SK-N-SH treated with all-trans-retinoic acid at 6 μM for 48 hours (cell line): ENCODE measurements at regions not wholly inside any gene's neighbourhood (a gene's known extent, or its start where the extent isn't known, plus 50 kb on each side); places are given as distances from the start of the nearest gene placed in this dataset.

Experiments
- ATAC-seq: fragments of 200-7000 bp; cut with Tn5 transposase; 3 replicates; pipeline ENCODE4 v1.9.1; 2020; ENCODE audit warnings: mild to moderate bottlenecking, moderate library complexity
- BACH2 ChIP-seq: fragments of 250-450 bp; sonication (Bioruptor Pico); IDR thresholded peaks from 2 replicates; pipeline ENCODE4 v1.9.0; 2021; ENCODE audit warnings: mild to moderate bottlenecking, borderline replicate concordance
- ESRRG ChIP-seq: fragments of 250-450 bp; sonication (Bioruptor Pico); IDR thresholded peaks from 2 replicates; pipeline ENCODE4 v1.6.1; 2021; ENCODE audit warnings: mild to moderate bottlenecking
- GLIS3 ChIP-seq: fragments of 250-450 bp; sonication (Bioruptor Pico); IDR thresholded peaks from 2 replicates; pipeline ENCODE4 v1.5.0; 2020; ENCODE audit warnings: mild to moderate bottlenecking, moderate library complexity
- ISL1 ChIP-seq: fragments of 250-450 bp; sonication (Bioruptor Pico); IDR thresholded peaks from 2 replicates; pipeline ENCODE4 v2.1.2; 2022; ENCODE audit warnings: mild to moderate bottlenecking, moderate library complexity
- OSR1 ChIP-seq: fragments of 250-450 bp; sonication (Bioruptor Pico); IDR thresholded peaks from 2 replicates; pipeline ENCODE4 v1.8.0; 2022; ENCODE audit warnings: moderate library complexity, mild to moderate bottlenecking, inconsistent platforms
- PPARA ChIP-seq: fragments of 250-450 bp; sonication (Bioruptor Pico); IDR thresholded peaks from 2 replicates; pipeline ENCODE4 v1.5.0; 2020; ENCODE audit warnings: mild to moderate bottlenecking, borderline replicate concordance
- RARB ChIP-seq: fragments of 250-450 bp; sonication (Bioruptor Pico); IDR thresholded peaks from 2 replicates; pipeline ENCODE4 v1.8.0; 2021; ENCODE audit warnings: mild to moderate bottlenecking, moderate library complexity
- SNAI2 ChIP-seq: fragments of 250-450 bp; sonication (Bioruptor Pico); IDR thresholded peaks from 2 replicates; pipeline ENCODE4 v1.5.0; 2020; ENCODE audit warnings: mild to moderate bottlenecking, moderate library complexity
- TCF4 ChIP-seq: fragments of 250-450 bp; sonication (Bioruptor Pico); IDR thresholded peaks from 2 replicates; pipeline ENCODE4 v1.8.0; 2021; ENCODE audit warnings: mild to moderate bottlenecking, moderate library complexity, borderline replicate concordance
- TOX ChIP-seq: fragments of 250-450 bp; sonication (Bioruptor Pico); IDR thresholded peaks from 2 replicates; pipeline ENCODE4 v1.8.0; 2021; ENCODE audit warnings: mild to moderate bottlenecking, moderate library complexity, borderline replicate concordance
- ZFP30 ChIP-seq: fragments of 450-650 bp; formaldehyde crosslinking; IDR thresholded peaks from 2 replicates; pipeline ENCODE4 v1.5.0; 2022; ENCODE audit warnings: mild to moderate bottlenecking, moderate library complexity
- ZNF565 ChIP-seq: fragments of 450-650 bp; formaldehyde crosslinking; conservative IDR thresholded peaks from 2 replicates; pipeline ENCODE4 v1.5.0; 2020; ENCODE audit warnings: low read depth, mild to moderate bottlenecking, moderate library complexity
- ZNF70 ChIP-seq: fragments of 450-650 bp; formaldehyde crosslinking; IDR thresholded peaks from 2 replicates; pipeline ENCODE4 v1.5.0; 2020; ENCODE audit warnings: mild to moderate bottlenecking, moderate library complexity
- ZNF8 ChIP-seq: fragments of 450-650 bp; formaldehyde crosslinking; IDR thresholded peaks from 2 replicates; pipeline ENCODE4 v1.5.0; 2020; ENCODE audit warnings: mild to moderate bottlenecking, moderate library complexity
- TF ChIP-seq, protein P1 (sequence below): fragments of 250-450 bp; sonication (Bioruptor Pico); IDR thresholded peaks from 2 replicates; pipeline ENCODE4 v1.5.1; 2020; ENCODE audit warnings: low read depth, mild to moderate bottlenecking, moderate library complexity
- TF ChIP-seq, protein P2 (sequence below): fragments of 250-450 bp; sonication (Bioruptor Pico); IDR thresholded peaks from 2 replicates; pipeline ENCODE4 v1.5.1; 2021; ENCODE audit warnings: mild to moderate bottlenecking, moderate library complexity
- TF ChIP-seq, protein P3 (sequence below): fragments of 250-450 bp; sonication (Bioruptor Pico); IDR thresholded peaks from 2 replicates; pipeline ENCODE4 v1.8.0; 2020; ENCODE audit warnings: mild to moderate bottlenecking, moderate library complexity, borderline replicate concordance
- TF ChIP-seq, protein P4 (sequence below): fragments of 250-450 bp; sonication (Bioruptor Pico); IDR thresholded peaks from 2 replicates; pipeline ENCODE4 v1.8.0; 2021; ENCODE audit warnings: low read depth, mild to moderate bottlenecking, moderate library complexity, borderline replicate concordance
- TF ChIP-seq, protein P5 (sequence below): fragments of 250-450 bp; sonication (Bioruptor Pico); IDR thresholded peaks from 2 replicates; pipeline ENCODE4 v1.5.0; 2020; ENCODE audit warnings: mild to moderate bottlenecking, moderate library complexity

DNA sequence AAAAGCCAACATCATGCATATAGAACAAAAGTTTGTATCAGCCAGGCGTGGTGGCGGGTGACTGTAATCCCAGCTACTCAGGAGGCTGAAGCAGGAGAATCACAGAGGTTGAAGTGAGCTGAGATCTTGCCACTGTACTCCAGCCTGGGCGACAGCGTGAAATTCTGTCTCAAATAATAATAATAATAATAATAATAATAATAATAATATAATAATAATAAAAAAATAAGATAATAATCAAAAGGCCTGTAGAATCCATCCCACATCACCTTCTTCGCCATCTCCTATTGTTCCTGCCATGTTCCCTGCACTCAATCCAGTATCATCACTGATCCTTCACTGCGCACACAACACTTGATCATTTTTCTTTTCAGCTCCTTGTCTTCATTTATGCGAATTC, 619.3 kb upstream of the ADARB2 start:
- TF ChIP-seq, protein P1, sequence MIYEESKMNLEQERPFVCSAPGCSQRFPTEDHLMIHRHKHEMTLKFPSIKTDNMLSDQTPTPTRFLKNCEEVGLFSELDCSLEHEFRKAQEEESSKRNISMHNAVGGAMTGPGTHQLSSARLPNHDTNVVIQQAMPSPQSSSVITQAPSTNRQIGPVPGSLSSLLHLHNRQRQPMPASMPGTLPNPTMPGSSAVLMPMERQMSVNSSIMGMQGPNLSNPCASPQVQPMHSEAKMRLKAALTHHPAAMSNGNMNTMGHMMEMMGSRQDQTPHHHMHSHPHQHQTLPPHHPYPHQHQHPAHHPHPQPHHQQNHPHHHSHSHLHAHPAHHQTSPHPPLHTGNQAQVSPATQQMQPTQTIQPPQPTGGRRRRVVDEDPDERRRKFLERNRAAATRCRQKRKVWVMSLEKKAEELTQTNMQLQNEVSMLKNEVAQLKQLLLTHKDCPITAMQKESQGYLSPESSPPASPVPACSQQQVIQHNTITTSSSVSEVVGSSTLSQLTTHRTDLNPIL (CRISPR knock-in tag), result no peak
- no peak for TF ChIP-seq ZNF70 (CRISPR knock-in tag)
- TF ChIP-seq ISL1 (CRISPR knock-in tag), result no peak
- no peak for TF ChIP-seq RARB (CRISPR knock-in tag)
- TF ChIP-seq, protein P2, sequence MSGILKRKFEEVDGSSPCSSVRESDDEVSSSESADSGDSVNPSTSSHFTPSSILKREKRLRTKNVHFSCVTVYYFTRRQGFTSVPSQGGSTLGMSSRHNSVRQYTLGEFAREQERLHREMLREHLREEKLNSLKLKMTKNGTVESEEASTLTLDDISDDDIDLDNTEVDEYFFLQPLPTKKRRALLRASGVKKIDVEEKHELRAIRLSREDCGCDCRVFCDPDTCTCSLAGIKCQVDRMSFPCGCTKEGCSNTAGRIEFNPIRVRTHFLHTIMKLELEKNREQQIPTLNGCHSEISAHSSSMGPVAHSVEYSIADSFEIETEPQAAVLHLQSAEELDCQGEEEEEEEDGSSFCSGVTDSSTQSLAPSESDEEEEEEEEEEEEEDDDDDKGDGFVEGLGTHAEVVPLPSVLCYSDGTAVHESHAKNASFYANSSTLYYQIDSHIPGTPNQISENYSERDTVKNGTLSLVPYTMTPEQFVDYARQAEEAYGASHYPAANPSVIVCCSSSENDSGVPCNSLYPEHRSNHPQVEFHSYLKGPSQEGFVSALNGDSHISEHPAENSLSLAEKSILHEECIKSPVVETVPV (CRISPR knock-in tag), result no peak
- no peak for TF ChIP-seq BACH2 (CRISPR knock-in tag)
- TF ChIP-seq ZNF565 (CRISPR knock-in tag), result no peak
- TF ChIP-seq ZFP30 (CRISPR knock-in tag), result no peak
- TF ChIP-seq TOX, result no peak
- TF ChIP-seq ESRRG (CRISPR knock-in tag), result no peak
- TF ChIP-seq, protein P3, sequence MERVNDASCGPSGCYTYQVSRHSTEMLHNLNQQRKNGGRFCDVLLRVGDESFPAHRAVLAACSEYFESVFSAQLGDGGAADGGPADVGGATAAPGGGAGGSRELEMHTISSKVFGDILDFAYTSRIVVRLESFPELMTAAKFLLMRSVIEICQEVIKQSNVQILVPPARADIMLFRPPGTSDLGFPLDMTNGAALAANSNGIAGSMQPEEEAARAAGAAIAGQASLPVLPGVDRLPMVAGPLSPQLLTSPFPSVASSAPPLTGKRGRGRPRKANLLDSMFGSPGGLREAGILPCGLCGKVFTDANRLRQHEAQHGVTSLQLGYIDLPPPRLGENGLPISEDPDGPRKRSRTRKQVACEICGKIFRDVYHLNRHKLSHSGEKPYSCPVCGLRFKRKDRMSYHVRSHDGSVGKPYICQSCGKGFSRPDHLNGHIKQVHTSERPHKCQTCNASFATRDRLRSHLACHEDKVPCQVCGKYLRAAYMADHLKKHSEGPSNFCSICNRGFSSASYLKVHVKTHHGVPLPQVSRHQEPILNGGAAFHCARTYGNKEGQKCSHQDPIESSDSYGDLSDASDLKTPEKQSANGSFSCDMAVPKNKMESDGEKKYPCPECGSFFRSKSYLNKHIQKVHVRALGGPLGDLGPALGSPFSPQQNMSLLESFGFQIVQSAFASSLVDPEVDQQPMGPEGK (CRISPR knock-in tag), result no peak
- TF ChIP-seq PPARA (CRISPR knock-in tag), result no peak
- TF ChIP-seq, all 23 proteins: peak for 0
- ATAC-seq, result no peak

DNA sequence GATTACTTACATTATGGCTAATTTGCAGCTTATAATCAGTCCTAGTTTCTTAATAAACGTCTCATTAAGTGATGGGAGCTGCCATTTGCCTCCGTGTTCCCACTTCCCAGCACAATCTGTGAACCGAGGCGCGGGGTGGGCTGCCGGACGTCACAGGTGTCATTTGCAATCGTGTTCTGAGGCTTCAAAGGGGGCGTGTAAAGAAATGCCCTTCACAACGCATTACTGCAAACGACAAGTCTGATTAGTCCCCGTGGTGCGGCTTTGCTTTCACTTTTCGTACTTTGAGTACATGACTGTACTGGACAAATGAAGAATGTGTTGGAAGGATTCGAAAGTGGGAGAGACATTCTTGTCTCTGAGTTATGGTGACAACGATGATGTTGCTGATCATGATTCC, 614.2 kb upstream of the ADARB2 start:
- ATAC-seq, result no peak
- no peak for TF ChIP-seq PPARA (CRISPR knock-in tag)
- TF ChIP-seq, protein P4, sequence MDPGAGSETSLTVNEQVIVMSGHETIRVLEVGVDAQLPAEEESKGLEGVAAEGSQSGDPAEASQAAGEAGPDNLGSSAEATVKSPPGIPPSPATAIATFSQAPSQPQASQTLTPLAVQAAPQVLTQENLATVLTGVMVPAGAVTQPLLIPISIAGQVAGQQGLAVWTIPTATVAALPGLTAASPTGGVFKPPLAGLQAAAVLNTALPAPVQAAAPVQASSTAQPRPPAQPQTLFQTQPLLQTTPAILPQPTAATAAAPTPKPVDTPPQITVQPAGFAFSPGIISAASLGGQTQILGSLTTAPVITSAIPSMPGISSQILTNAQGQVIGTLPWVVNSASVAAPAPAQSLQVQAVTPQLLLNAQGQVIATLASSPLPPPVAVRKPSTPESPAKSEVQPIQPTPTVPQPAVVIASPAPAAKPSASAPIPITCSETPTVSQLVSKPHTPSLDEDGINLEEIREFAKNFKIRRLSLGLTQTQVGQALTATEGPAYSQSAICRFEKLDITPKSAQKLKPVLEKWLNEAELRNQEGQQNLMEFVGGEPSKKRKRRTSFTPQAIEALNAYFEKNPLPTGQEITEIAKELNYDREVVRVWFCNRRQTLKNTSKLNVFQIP (CRISPR knock-in tag), result no peak
- TF ChIP-seq, protein P2 (CRISPR knock-in tag), result no peak
- TF ChIP-seq, protein P1 (CRISPR knock-in tag), result no peak
- no peak for TF ChIP-seq GLIS3 (CRISPR knock-in tag)
- TF ChIP-seq ZFP30 (CRISPR knock-in tag), result no peak
- no peak for TF ChIP-seq ZNF70 (CRISPR knock-in tag)
- no peak for TF ChIP-seq ZNF8 (CRISPR knock-in tag)
- TF ChIP-seq RARB (CRISPR knock-in tag), result no peak
- TF ChIP-seq SNAI2, result no peak
- TF ChIP-seq, protein P5, sequence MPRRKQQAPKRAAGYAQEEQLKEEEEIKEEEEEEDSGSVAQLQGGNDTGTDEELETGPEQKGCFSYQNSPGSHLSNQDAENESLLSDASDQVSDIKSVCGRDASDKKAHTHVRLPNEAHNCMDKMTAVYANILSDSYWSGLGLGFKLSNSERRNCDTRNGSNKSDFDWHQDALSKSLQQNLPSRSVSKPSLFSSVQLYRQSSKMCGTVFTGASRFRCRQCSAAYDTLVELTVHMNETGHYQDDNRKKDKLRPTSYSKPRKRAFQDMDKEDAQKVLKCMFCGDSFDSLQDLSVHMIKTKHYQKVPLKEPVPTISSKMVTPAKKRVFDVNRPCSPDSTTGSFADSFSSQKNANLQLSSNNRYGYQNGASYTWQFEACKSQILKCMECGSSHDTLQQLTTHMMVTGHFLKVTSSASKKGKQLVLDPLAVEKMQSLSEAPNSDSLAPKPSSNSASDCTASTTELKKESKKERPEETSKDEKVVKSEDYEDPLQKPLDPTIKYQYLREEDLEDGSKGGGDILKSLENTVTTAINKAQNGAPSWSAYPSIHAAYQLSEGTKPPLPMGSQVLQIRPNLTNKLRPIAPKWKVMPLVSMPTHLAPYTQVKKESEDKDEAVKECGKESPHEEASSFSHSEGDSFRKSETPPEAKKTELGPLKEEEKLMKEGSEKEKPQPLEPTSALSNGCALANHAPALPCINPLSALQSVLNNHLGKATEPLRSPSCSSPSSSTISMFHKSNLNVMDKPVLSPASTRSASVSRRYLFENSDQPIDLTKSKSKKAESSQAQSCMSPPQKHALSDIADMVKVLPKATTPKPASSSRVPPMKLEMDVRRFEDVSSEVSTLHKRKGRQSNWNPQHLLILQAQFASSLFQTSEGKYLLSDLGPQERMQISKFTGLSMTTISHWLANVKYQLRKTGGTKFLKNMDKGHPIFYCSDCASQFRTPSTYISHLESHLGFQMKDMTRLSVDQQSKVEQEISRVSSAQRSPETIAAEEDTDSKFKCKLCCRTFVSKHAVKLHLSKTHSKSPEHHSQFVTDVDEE (CRISPR knock-in tag), result no peak
- TF ChIP-seq TOX, result no peak
- no peak for TF ChIP-seq BACH2 (CRISPR knock-in tag)
- TF ChIP-seq TCF4 (CRISPR knock-in tag), result no peak
- no peak for TF ChIP-seq OSR1
